Neural cell (in vitro differentiated cells): ENCODE measurements at regions not wholly inside any gene's neighbourhood (a gene's known extent, or its start where the extent isn't known, plus 50 kb on each side); places are given as distances from the start of the nearest gene placed in this dataset.
A peak's percentile ranks its signal among the peaks of the same experiment; 100 is the strongest.

ENCODE experiments used
- H2AFZ ChIP-seq: fragments of 200-600, 300-800 bp; sonication (generic), shearing (Covaris generic); 2 replicates; pipeline ENCODE4 v1.6.0; 2014; ENCODE audit warnings: low read depth, mild to moderate bottlenecking, antibody characterized with exemption, low read length, moderate library complexity
- H3F3A ChIP-seq: fragments of 200-600 bp; shearing (Covaris generic); 2 replicates; pipeline ENCODE4 v1.6.1; 2016; ENCODE audit warnings: mild to moderate bottlenecking, moderate library complexity, mixed read lengths, antibody characterized with exemption, low read length; ENCODE audit not compliant: insufficient read depth, poor library complexity, severe bottlenecking
- H3K27ac ChIP-seq: fragments of 200-600, 300-800 bp; sonication (generic), shearing (Covaris generic); 2 replicates; pipeline ENCODE4 v1.5.1; 2014; ENCODE audit warnings: mild to moderate bottlenecking, low read length, moderate library complexity
- H3K27me3 ChIP-seq: fragments of 300-800, 200-600 bp; sonication (generic), shearing (Covaris generic); 2 replicates; pipeline ENCODE4 v1.6.0; 2014; ENCODE audit warnings: mild to moderate bottlenecking, low read depth, low read length, moderate library complexity; ENCODE audit not compliant: insufficient read depth
- H3K36me3 ChIP-seq: fragments of 300-800, 200-600 bp; sonication (generic), shearing (Covaris generic); 2 replicates; pipeline ENCODE4 v1.5.1; 2014; ENCODE audit warnings: mild to moderate bottlenecking, antibody characterized with exemption, low read length, moderate library complexity; ENCODE audit not compliant: insufficient read depth
- H3K4me2 ChIP-seq: fragments of 300-800, 200-600 bp; sonication (generic), shearing (Covaris generic); 2 replicates; pipeline ENCODE4 v1.6.0; 2014; ENCODE audit warnings: mild to moderate bottlenecking, low read length
- H3K4me3 ChIP-seq: fragments of 300-800, 200-600 bp; sonication (generic), shearing (Covaris generic); 2 replicates; pipeline ENCODE4 v1.5.1; 2014; ENCODE audit warnings: mild to moderate bottlenecking, low read length, moderate library complexity
- H3K79me2 ChIP-seq: fragments of 200-600 bp; shearing (Covaris generic); replicated peaks from 2 replicates; pipeline ENCODE4 v1.6.0; 2014; ENCODE audit warnings: mild to moderate bottlenecking, low read length, moderate library complexity; ENCODE audit not compliant: insufficient read depth
- H3K9ac ChIP-seq: fragments of 300-800, 200-600 bp; sonication (generic), shearing (Covaris generic); 2 replicates; pipeline ENCODE4 v1.6.1; 2016; ENCODE audit warnings: mild to moderate bottlenecking, low read length, mixed read lengths
- H3K9me2 ChIP-seq: fragments of 200-600 bp; shearing (Covaris generic); 2 replicates; pipeline ENCODE4 v1.6.1; 2016; ENCODE audit warnings: mild to moderate bottlenecking, low read length, mixed read lengths; ENCODE audit not compliant: insufficient read depth
- H3K9me3 ChIP-seq: fragments of 200-600, 300-800 bp; sonication (generic), shearing (Covaris generic); 2 replicates; pipeline ENCODE4 v1.6.1; 2016; ENCODE audit warnings: mild to moderate bottlenecking, mixed run types, low read length, moderate library complexity, mixed read lengths
- H4K20me1 ChIP-seq: fragments of 200-600 bp; shearing (Covaris generic); 2 replicates; pipeline ENCODE4 v1.6.1; 2016; ENCODE audit warnings: mild to moderate bottlenecking, mixed run types; ENCODE audit not compliant: insufficient read depth
- EP300 ChIP-seq: fragments of 450-650 bp; conservative IDR thresholded peaks from 2 replicates; pipeline ENCODE4 v1.6.1; 2014; ENCODE audit warnings: antibody characterized with exemption, mild to moderate bottlenecking, moderate library complexity; ENCODE audit not compliant: poor library complexity, severe bottlenecking
- EZH2 ChIP-seq: fragments of 200-600, 300-800 bp; shearing (Covaris generic), sonication (generic); IDR thresholded peaks from 2 replicates; pipeline ENCODE4 v1.6.1; 2014; ENCODE audit warnings: antibody characterized with exemption, low read length, borderline replicate concordance, mild to moderate bottlenecking; ENCODE audit not compliant: insufficient read depth, poor library complexity, severe bottlenecking
- MXI1 ChIP-seq: fragments of 450-650 bp; conservative IDR thresholded peaks from 2 replicates; pipeline ENCODE4 v1.6.1; 2014; ENCODE audit warnings: antibody characterized with exemption, mild to moderate bottlenecking; ENCODE audit not compliant: poor library complexity, severe bottlenecking
- POLR2AphosphoS5 ChIP-seq: IDR thresholded peaks from 2 replicates; pipeline ENCODE4 v1.6.1; 2012
- RAD21 ChIP-seq: fragments of 450-650 bp; conservative IDR thresholded peaks from 2 replicates; pipeline ENCODE4 v1.6.1; 2014; ENCODE audit warnings: antibody characterized with exemption, mild to moderate bottlenecking, moderate library complexity
- SMC3 ChIP-seq: fragments of 450-650 bp; conservative IDR thresholded peaks from 2 replicates; pipeline ENCODE4 v1.6.1; 2014; ENCODE audit warnings: antibody characterized with exemption, mild to moderate bottlenecking, moderate library complexity; ENCODE audit not compliant: poor library complexity
- TAF1 ChIP-seq: IDR thresholded peaks from 2 replicates; pipeline ENCODE4 v1.6.1; 2012; ENCODE audit warnings: low read depth
- TF ChIP-seq, protein P1 (sequence below): fragments of 450-650 bp; IDR thresholded peaks from 2 replicates; pipeline ENCODE4 v1.5.1; 2014; ENCODE audit warnings: antibody characterized with exemption, mild to moderate bottlenecking, moderate library complexity; ENCODE audit not compliant: poor library complexity, severe bottlenecking
- TF ChIP-seq, protein P2 (sequence below): IDR thresholded peaks from 2 replicates; pipeline ENCODE4 v1.6.1; 2012; ENCODE audit warnings: borderline replicate concordance

DNA sequence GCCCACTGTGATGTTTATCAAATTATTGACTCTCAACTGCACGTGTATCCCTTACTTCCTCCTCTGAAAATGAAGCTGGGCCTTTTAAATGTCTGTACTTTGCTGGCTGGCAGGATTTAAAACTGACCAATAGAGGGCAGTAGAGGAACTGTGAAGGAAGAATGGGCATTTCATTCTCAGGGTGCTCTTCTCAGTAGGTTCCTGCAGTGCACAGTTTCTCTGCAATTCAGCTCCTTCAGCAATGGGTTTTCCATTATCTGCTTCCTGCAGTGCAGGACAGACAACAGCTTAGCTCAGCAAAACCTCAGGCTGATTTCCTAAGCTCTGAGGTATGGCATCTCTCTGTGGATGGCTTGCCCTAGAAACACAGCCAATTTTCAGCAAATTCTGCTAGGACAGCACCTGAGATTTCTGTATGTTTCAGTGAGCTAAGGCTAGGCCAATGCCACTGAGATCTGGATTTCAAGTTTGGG lies 298.4 kb upstream of the PRDM9 start:
- no peak overlapping the region for H2AFZ ChIP-seq
- no peak overlapping the region for H3K27ac ChIP-seq
- H3K79me2 ChIP-seq, result no peaks in the 10 kb centered on the region
- no peaks in the 10 kb centered on the region for H4K20me1 ChIP-seq
- H3K4me3 ChIP-seq, result no peak overlapping the region
- no peaks in the 10 kb centered on the region for H3K9me2 ChIP-seq
- H3K9ac ChIP-seq, result no peak overlapping the region
- no peaks in the 10 kb centered on the region for H3F3A ChIP-seq
- H3K9me3 ChIP-seq, result no peaks in the 10 kb centered on the region
- H3K27me3 ChIP-seq, result no peaks in the 10 kb centered on the region
- no peak overlapping the region for H3K4me2 ChIP-seq
- peak; percentile 69 for TF ChIP-seq SMC3
- TF ChIP-seq, protein P1, sequence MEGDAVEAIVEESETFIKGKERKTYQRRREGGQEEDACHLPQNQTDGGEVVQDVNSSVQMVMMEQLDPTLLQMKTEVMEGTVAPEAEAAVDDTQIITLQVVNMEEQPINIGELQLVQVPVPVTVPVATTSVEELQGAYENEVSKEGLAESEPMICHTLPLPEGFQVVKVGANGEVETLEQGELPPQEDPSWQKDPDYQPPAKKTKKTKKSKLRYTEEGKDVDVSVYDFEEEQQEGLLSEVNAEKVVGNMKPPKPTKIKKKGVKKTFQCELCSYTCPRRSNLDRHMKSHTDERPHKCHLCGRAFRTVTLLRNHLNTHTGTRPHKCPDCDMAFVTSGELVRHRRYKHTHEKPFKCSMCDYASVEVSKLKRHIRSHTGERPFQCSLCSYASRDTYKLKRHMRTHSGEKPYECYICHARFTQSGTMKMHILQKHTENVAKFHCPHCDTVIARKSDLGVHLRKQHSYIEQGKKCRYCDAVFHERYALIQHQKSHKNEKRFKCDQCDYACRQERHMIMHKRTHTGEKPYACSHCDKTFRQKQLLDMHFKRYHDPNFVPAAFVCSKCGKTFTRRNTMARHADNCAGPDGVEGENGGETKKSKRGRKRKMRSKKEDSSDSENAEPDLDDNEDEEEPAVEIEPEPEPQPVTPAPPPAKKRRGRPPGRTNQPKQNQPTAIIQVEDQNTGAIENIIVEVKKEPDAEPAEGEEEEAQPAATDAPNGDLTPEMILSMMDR, result peak; percentile 65
- TF ChIP-seq RAD21, result peak; percentile 66
- TF ChIP-seq TAF1, result no peak
- no peak for TF ChIP-seq EP300
- TF ChIP-seq EZH2, result no peak
- no peaks in the 10 kb centered on the region for H3K36me3 ChIP-seq

DNA sequence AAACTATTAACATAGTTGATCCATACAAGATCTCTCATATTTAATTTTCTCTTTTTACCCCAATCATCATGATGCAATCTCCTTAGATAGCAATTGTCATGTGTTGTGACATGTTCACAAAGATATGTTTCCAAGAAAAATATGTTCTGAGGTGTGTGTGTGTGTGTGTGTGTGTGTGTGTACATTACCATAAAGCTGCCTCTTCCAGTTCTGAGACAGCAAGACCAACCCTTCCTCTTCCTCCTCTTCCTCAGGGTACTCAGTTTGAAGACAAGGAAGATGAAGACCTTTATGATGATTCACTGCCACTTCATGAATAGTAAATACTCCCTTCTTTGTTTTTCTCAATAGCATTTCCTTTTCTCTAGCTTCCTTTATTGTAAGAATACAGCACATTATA lies 303.3 kb upstream of the PRDM9 start:
- Histone ChIP-seq H3K4me3 (no peak overlapping the region), H2AFZ (no peak overlapping the region), H3K27ac (no peak overlapping the region), H3K36me3 (no peaks in the 10 kb centered on the region), H3F3A (no peaks in the 10 kb centered on the region), H3K9me2 (no peaks in the 10 kb centered on the region), H3K9ac (no peak overlapping the region), H4K20me1 (no peaks in the 10 kb centered on the region), H3K9me3 (no peaks in the 10 kb centered on the region), H3K4me2 (no peak overlapping the region), H3K27me3 (no peaks in the 10 kb centered on the region), H3K79me2 (no peaks in the 10 kb centered on the region)
- no peak for TF ChIP-seq TAF1
- no peak for TF ChIP-seq RAD21
- TF ChIP-seq MXI1, result no peak
- TF ChIP-seq EZH2, result no peak
- TF ChIP-seq POLR2AphosphoS5, result no peak
- no peak for TF ChIP-seq SMC3
- TF ChIP-seq, protein P2, sequence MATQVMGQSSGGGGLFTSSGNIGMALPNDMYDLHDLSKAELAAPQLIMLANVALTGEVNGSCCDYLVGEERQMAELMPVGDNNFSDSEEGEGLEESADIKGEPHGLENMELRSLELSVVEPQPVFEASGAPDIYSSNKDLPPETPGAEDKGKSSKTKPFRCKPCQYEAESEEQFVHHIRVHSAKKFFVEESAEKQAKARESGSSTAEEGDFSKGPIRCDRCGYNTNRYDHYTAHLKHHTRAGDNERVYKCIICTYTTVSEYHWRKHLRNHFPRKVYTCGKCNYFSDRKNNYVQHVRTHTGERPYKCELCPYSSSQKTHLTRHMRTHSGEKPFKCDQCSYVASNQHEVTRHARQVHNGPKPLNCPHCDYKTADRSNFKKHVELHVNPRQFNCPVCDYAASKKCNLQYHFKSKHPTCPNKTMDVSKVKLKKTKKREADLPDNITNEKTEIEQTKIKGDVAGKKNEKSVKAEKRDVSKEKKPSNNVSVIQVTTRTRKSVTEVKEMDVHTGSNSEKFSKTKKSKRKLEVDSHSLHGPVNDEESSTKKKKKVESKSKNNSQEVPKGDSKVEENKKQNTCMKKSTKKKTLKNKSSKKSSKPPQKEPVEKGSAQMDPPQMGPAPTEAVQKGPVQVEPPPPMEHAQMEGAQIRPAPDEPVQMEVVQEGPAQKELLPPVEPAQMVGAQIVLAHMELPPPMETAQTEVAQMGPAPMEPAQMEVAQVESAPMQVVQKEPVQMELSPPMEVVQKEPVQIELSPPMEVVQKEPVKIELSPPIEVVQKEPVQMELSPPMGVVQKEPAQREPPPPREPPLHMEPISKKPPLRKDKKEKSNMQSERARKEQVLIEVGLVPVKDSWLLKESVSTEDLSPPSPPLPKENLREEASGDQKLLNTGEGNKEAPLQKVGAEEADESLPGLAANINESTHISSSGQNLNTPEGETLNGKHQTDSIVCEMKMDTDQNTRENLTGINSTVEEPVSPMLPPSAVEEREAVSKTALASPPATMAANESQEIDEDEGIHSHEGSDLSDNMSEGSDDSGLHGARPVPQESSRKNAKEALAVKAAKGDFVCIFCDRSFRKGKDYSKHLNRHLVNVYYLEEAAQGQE, result no peak
- TF ChIP-seq EP300, result no peak
- TF ChIP-seq, protein P1, result no peak
